K562 (cell line): ENCODE measurements at regions not wholly inside any gene's neighbourhood (a gene's known extent, or its start where the extent isn't known, plus 50 kb on each side); places are given as distances from the start of the nearest gene placed in this dataset.
A peak's percentile ranks its signal among the peaks of the same experiment; 100 is the strongest.

Source experiments
- ATAC-seq: fragments of 200-7000 bp; cut with Tn5 transposase; 3 replicates; pipeline ENCODE4 v1.9.1; 2020; ENCODE audit warnings: moderate library complexity
- BruUV-seq: library from RNA; stranded (reverse); fragments of 400-500 nt; replicated peaks from 2 replicates; lab custom pipeline; 2021; lab: Mats Ljungman, UMichigan
- CTCF ChIA-PET: fragments of 300-600 bp; formaldehyde crosslinking; extraction: SDS; loops from one replicate; lab custom pipeline; 2021; ENCODE audit warnings: low intra/inter-chr PET ratio; lab: Yijun Ruan, JAX
- POLR2A ChIA-PET: fragments of 300-600, 350-650 bp; sonication (Branson Sonifier 250); formaldehyde crosslinking; extraction: SDS; loops from one replicate; lab custom pipeline; 2021; ENCODE audit warnings: antibody characterized with exemption, inconsistent platforms; lab: Yijun Ruan, JAX
- DNase-seq, 4 experiments: peaks; one replicate each; pipeline versions ENCODE4 v3.0.0 to v3.0.0-alpha.2; 2011 to 2018; ENCODE audit warnings: low spot score in 3 of 4, mixed read lengths in 3 of 4; ENCODE audit errors: extremely low read depth in 1 of 4
- FAIRE-seq: peaks from 2 replicates; lab custom pipeline; 2011; peaks lifted over from hg19 to GRCh38; lab: Jason Lieb, UNC
- H2AFZ ChIP-seq: 2 replicates; pipeline ENCODE4 v1.6.0; 2011; ENCODE audit warnings: low read depth, low read length, control low read depth, inconsistent platforms
- H3K27ac ChIP-seq: fragments of 200-600 bp; 3 replicates; pipeline ENCODE4 v1.8.0; 2011; ENCODE audit warnings: low read depth, mild to moderate bottlenecking, control low read depth, inconsistent platforms, low read length, moderate library complexity, mixed read lengths; ENCODE audit errors: extremely low read depth
- H3K27me3 ChIP-seq, 2 experiments: fragments of 300-600 bp in 1 of 2; 2 replicates in 1 of 2; 3 replicates in 1 of 2; pipeline versions ENCODE4 v1.6.0 to v1.8.0; 2011; ENCODE audit warnings: inconsistent platforms in 2 of 2, low read length in 2 of 2, mild to moderate bottlenecking in 1 of 2, mixed read lengths in 1 of 2, moderate library complexity in 1 of 2; ENCODE audit not compliant: control insufficient read depth in 2 of 2, insufficient read depth in 2 of 2
- H3K36me3 ChIP-seq: fragments of 300-600 bp; 3 replicates; pipeline ENCODE4 v1.8.0; 2011; ENCODE audit warnings: mild to moderate bottlenecking, low read length, inconsistent platforms; ENCODE audit not compliant: control insufficient read depth, insufficient read depth
- H3K4me1 ChIP-seq, 2 experiments: fragments of 200-600 bp in 1 of 2; replicated peaks in 1 of 2; 2 replicates in 1 of 2; 3 replicates in 1 of 2; pipeline versions ENCODE4 v1.5.1 to v1.8.0; 2011; ENCODE audit warnings: inconsistent platforms in 2 of 2, low read length in 2 of 2, mild to moderate bottlenecking in 1 of 2, mixed read lengths in 1 of 2, moderate library complexity in 1 of 2; ENCODE audit not compliant: control insufficient read depth in 2 of 2, insufficient read depth in 2 of 2
- H3K4me2 ChIP-seq: 2 replicates; pipeline ENCODE4 v1.6.1; 2011; ENCODE audit warnings: low read length, control low read depth, inconsistent platforms, mixed read lengths; ENCODE audit not compliant: insufficient read depth
- H3K4me3 ChIP-seq: fragments of 200-600 bp; sonication (generic), shearing (Covaris generic); 2 replicates; pipeline ENCODE4 v1.5.1; 2016; ENCODE audit warnings: control low read depth, inconsistent platforms
- H3K79me2 ChIP-seq: fragments of 200-600 bp; 3 replicates; pipeline ENCODE4 v1.8.0; 2011; ENCODE audit warnings: low read length, inconsistent platforms; ENCODE audit not compliant: control insufficient read depth, insufficient read depth
- H3K9ac ChIP-seq, 2 experiments: 2 replicates each; pipeline versions ENCODE4 v1.6.0 to v1.6.1; 2011; ENCODE audit warnings: low read depth in 2 of 2, low read length in 2 of 2, control low read depth in 1 of 2, inconsistent platforms in 1 of 2, mild to moderate bottlenecking in 1 of 2, mixed read lengths in 1 of 2; ENCODE audit not compliant: insufficient read depth in 1 of 2
- H3K9me1 ChIP-seq: one replicate; pipeline ENCODE4 v1.6.0; 2011; ENCODE audit warnings: inconsistent platforms, mild to moderate bottlenecking, low read length, moderate library complexity; ENCODE audit not compliant: control insufficient read depth, insufficient read depth
- H3K9me3 ChIP-seq: replicated peaks from 2 replicates; pipeline ENCODE4 v1.5.1; 2011; ENCODE audit warnings: low read depth, low read length, inconsistent platforms; ENCODE audit not compliant: control insufficient read depth, insufficient read depth
- H4K20me1 ChIP-seq: replicated peaks from 2 replicates; pipeline ENCODE4 v1.6.1; 2011; ENCODE audit warnings: low read length, inconsistent platforms, mixed read lengths; ENCODE audit not compliant: control insufficient read depth, insufficient read depth
- CEBPB ChIP-seq: fragments of 450-650 bp; IDR thresholded peaks from 2 replicates; pipeline ENCODE4 v1.6.1; 2016; ENCODE audit warnings: missing genetic modification characterization, missing compliant biosample characterization
- E2F4 ChIP-seq: sonication (generic); formaldehyde crosslinking; IDR thresholded peaks from 2 replicates; pipeline ENCODE4 v1.8.0; 2022; ENCODE audit warnings: mild to moderate bottlenecking, low read depth, missing genetic modification reagents
- GABPA ChIP-seq: fragments of 200-800 bp; sonication (Bioruptor generic); conservative IDR thresholded peaks from 2 replicates; pipeline ENCODE4 v1.6.1; 2016; ENCODE audit warnings: low read depth, missing genetic modification characterization, missing compliant biosample characterization
- ILK ChIP-seq: fragments of 450-650 bp; IDR thresholded peaks from 2 replicates; pipeline ENCODE4 v1.6.1; 2016; ENCODE audit warnings: missing genetic modification characterization, low read depth, mild to moderate bottlenecking, missing compliant biosample characterization, moderate library complexity, borderline replicate concordance
- JUND ChIP-seq, 2 experiments: IDR thresholded peaks; 2 replicates in 1 of 2; 3 replicates in 1 of 2; pipeline ENCODE4 v1.6.1; 2011; ENCODE audit warnings: borderline replicate concordance in 2 of 2, low read depth in 2 of 2, low read length in 2 of 2, improper control_type of control experiment in 1 of 2, missing biosample characterization in 1 of 2, missing genetic modification characterization in 1 of 2, missing genetic modification reagents in 1 of 2
- NCOA6 ChIP-seq: fragments of 450-650 bp; IDR thresholded peaks from 2 replicates; pipeline ENCODE4 v1.6.1; 2017; ENCODE audit warnings: mild to moderate bottlenecking
- PHF8 ChIP-seq: fragments of 200-600 bp; sonication (generic); IDR thresholded peaks from 2 replicates; pipeline ENCODE4 v1.6.1; 2012; ENCODE audit warnings: mixed run types, mild to moderate bottlenecking, inconsistent platforms, low read length, moderate library complexity, borderline replicate concordance
- SOX6 ChIP-seq: fragments of 450-650 bp; IDR thresholded peaks from 2 replicates; pipeline ENCODE4 v1.6.1; 2014; ENCODE audit warnings: mild to moderate bottlenecking
- WGBS: fragments of 100-300 bp; shearing (Covaris generic); methylation state at CpG from one replicate; pipeline ENCODE4 v1.1.6; 2016; ENCODE audit warnings: low coverage, mixed read lengths; ENCODE audit not compliant: insufficient coverage; ENCODE audit errors: missing lambda C conversion rate; 5-methylcytosine and 5-hydroxymethylcytosine counted together
- in situ Hi-C: fragments of 300-500 bp; cut with MboI; formaldehyde crosslinking; loops from 4 replicates; pipeline ENCODE4 v1.15.0; 2018; ENCODE audit warnings: inconsistent platforms, mixed read lengths
- intact Hi-C: fragments of 100-400 bp; cut with micrococcal nuclease; formaldehyde crosslinking; loops from 2 replicates; pipeline ENCODE4 v1.14.2; 2022

- ATAC-seq (peak; percentile 36), DNase-seq (peak in 1 of 4 experiments; percentile 6)
- 0 out of 2 replicates have a peak overlapping the region, but pooled peaks have one; percentile 8 for H2AFZ ChIP-seq
- in situ Hi-C loops: no loop called here
- 0 out of 2 replicates have a peak, but pooled peaks have one; percentile 8 for TF ChIP-seq JUND (IDR thresholded peaks at IDR 0.05; ENCODE audit: borderline replicate concordance, low read depth, low read length)
- TF ChIP-seq JUND (tag; IDR thresholded peaks at IDR 0.05; ENCODE audit: borderline replicate concordance, low read depth, low read length): no peak
- no peak for TF ChIP-seq PHF8
- TF ChIP-seq CEBPB (tag): no peak
- no peak for TF ChIP-seq NCOA6
- peak; percentile 54; the same call in 1 of the 2 replicates for TF ChIP-seq SOX6
- TF ChIP-seq ILK: no peak
- TF ChIP-seq E2F4: no peak
- no peak for TF ChIP-seq GABPA (tag)
- TF ChIP-seq, all 486 proteins: peak for 2
- Histone ChIP-seq H3K36me3 (no peaks in the 10 kb centered on the region), H3K27ac (no peak overlapping the region), H4K20me1 (no peaks in the 10 kb centered on the region), H3K4me1 (no peaks in the 10 kb centered on the region), H3K9me3 (no peaks in the 10 kb centered on the region), H3K27me3 (peaks cover 0 to 4% of the 10 kb centered on the region in 2 experiments; a peak in 1 of 5 replicates), H3K9me1 (no peaks in the 10 kb centered on the region), H3K9ac (no peak overlapping the region), H3K79me2 (no peaks in the 10 kb centered on the region), H3K4me2 (no peak overlapping the region), H3K4me3 (no peak overlapping the region)
- no peak for FAIRE-seq
- WGBS: 27% methylated on average over 9 of the region's 9 CpGs
- ChIA-PET CTCF (no interaction called here), POLR2A (no interaction called here)
- intact Hi-C loops: no loop called here
- no TSS peak for BruUV-seq
These were observed 104.2 kb upstream of the MAP4K3 start for GRCh38 chr2:39541011-39541930.
